ENCODE measurements at regions not wholly inside any gene's neighbourhood (a gene's known extent, or its start where the extent isn't known, plus 50 kb on each side); places are given as distances from the start of the nearest gene placed in this dataset.

- TF ChIP-seq CTCF (IDR thresholded peaks at IDR 0.05; ENCODE audit: insufficient read depth, low read length) (no peak), REST (IDR thresholded peaks at IDR 0.05; ENCODE audit: insufficient replicate concordance, low read depth) (no peak), POLR2AphosphoS5 (IDR thresholded peaks at IDR 0.05; ENCODE audit: low read depth) (no peak), GABPA (IDR thresholded peaks at IDR 0.05; ENCODE audit: low read depth) (no peak), SPI1 (IDR thresholded peaks at IDR 0.05; ENCODE audit: borderline replicate concordance, low read depth) (no peak)
These were observed 77.6 kb downstream of the SETD4 start for GRCh38 chr21:35982717-35983116.

All from HL-60 (cell line).